Hepatocyte (in vitro differentiated cells): ENCODE measurements at regions not wholly inside any gene's neighbourhood (a gene's known extent, or its start where the extent isn't known, plus 50 kb on each side); places are given as distances from the start of the nearest gene placed in this dataset.

Experiments
- DNase-seq: peaks from one replicate; pipeline ENCODE4 v3.0.0-alpha.2; 2016; ENCODE audit warnings: low spot score
- H2AFZ ChIP-seq: fragments of 200-600 bp; sonication (generic); 2 replicates; pipeline ENCODE4 v1.6.0; 2016; ENCODE audit warnings: antibody characterized with exemption, mild to moderate bottlenecking
- H3K27ac ChIP-seq: fragments of 200-600 bp; sonication (generic); 2 replicates; pipeline ENCODE4 v1.5.1; 2016; ENCODE audit warnings: mild to moderate bottlenecking
- H3K27me3 ChIP-seq: fragments of 200-600 bp; sonication (generic); 2 replicates; pipeline ENCODE4 v1.6.1; 2016
- H3K36me3 ChIP-seq: fragments of 200-600 bp; sonication (generic); replicated peaks from 2 replicates; pipeline ENCODE4 v1.5.1; 2016; ENCODE audit warnings: low read depth; ENCODE audit not compliant: insufficient read depth
- H3K4me1 ChIP-seq: fragments of 200-600 bp; sonication (generic); 2 replicates; pipeline ENCODE4 v1.5.1; 2016; ENCODE audit warnings: mild to moderate bottlenecking, moderate library complexity; ENCODE audit not compliant: insufficient read depth
- H3K4me2 ChIP-seq: fragments of 200-600 bp; sonication (generic); 2 replicates; pipeline ENCODE4 v1.6.0; 2016
- H3K4me3 ChIP-seq: fragments of 200-600 bp; sonication (generic); 2 replicates; pipeline ENCODE4 v1.5.1; 2016; ENCODE audit warnings: mild to moderate bottlenecking
- H3K79me2 ChIP-seq: fragments of 200-600 bp; sonication (generic); 2 replicates; pipeline ENCODE4 v1.6.0; 2017; ENCODE audit warnings: mild to moderate bottlenecking
- H3K9me2 ChIP-seq: fragments of 200-600 bp; sonication (generic); replicated peaks from 2 replicates; pipeline ENCODE4 v1.6.0; 2017; ENCODE audit warnings: mild to moderate bottlenecking; ENCODE audit not compliant: insufficient read depth
- H3K9me3 ChIP-seq: fragments of 200-600 bp; sonication (generic); 2 replicates; pipeline ENCODE4 v1.5.1; 2016; ENCODE audit warnings: low read depth, mild to moderate bottlenecking
- H4K20me1 ChIP-seq: fragments of 200-600 bp; sonication (generic); 2 replicates; pipeline ENCODE4 v1.6.0; 2016; ENCODE audit warnings: mild to moderate bottlenecking; ENCODE audit not compliant: insufficient read depth, poor library complexity, severe bottlenecking
- CTCF ChIP-seq: fragments of 200-600 bp; sonication (generic); IDR thresholded peaks from 2 replicates; pipeline ENCODE4 v1.5.1; 2016; ENCODE audit warnings: antibody characterized with exemption, mild to moderate bottlenecking; ENCODE audit not compliant: poor library complexity
- EZH2 ChIP-seq: fragments of 200-600 bp; sonication (generic); IDR thresholded peaks from 2 replicates; pipeline ENCODE4 v1.6.1; 2016; ENCODE audit warnings: antibody characterized with exemption, mild to moderate bottlenecking, borderline replicate concordance
- EZH2phosphoT487 ChIP-seq: fragments of 200-600 bp; sonication (generic); IDR thresholded peaks from one replicate; pipeline ENCODE4 v1.6.1; 2018; ENCODE audit warnings: antibody characterized with exemption, mild to moderate bottlenecking, low read depth, moderate library complexity; ENCODE audit not compliant: unreplicated experiment, severe bottlenecking
- WGBS: methylation state at CpG from one replicate; pipeline ENCODE4 v1.1.6; 2016; ENCODE audit warnings: low lambda C conversion rate; ENCODE audit errors: missing lambda C conversion rate; 5-methylcytosine and 5-hydroxymethylcytosine counted together

GRCh38 chr2:122105171-122105876 is 349.9 kb downstream of the TSN start:
- no peaks in the 10 kb centered on the region for H3K9me3 ChIP-seq
- TF ChIP-seq EZH2phosphoT487 (no peak), CTCF (no peak), EZH2 (no peak)
- no peaks in the 10 kb centered on the region for H3K27me3 ChIP-seq
- H3K36me3 ChIP-seq = no peaks in the 10 kb centered on the region
- H4K20me1 ChIP-seq = no peaks in the 10 kb centered on the region
- DNase-seq = no peak
- no peak overlapping the region for H3K4me2 ChIP-seq
- no peak overlapping the region for H3K4me3 ChIP-seq
- H3K27ac ChIP-seq = no peak overlapping the region
- no peak overlapping the region for H2AFZ ChIP-seq
- H3K79me2 ChIP-seq = no peaks in the 10 kb centered on the region
- no peaks in the 10 kb centered on the region for H3K9me2 ChIP-seq
- 85% methylated on average over 2 of the region's 2 CpGs for WGBS
- no peaks in the 10 kb centered on the region for H3K4me1 ChIP-seq

GRCh38 chr2:122105877-122106206 is 350.4 kb downstream of the TSN start:
- Histone ChIP-seq H3K4me2 (no peak overlapping the region), H3K4me1 (no peaks in the 10 kb centered on the region), H3K36me3 (no peaks in the 10 kb centered on the region), H2AFZ (no peak overlapping the region), H3K27ac (no peak overlapping the region), H3K9me3 (no peaks in the 10 kb centered on the region), H3K4me3 (no peak overlapping the region), H4K20me1 (no peaks in the 10 kb centered on the region), H3K27me3 (no peaks in the 10 kb centered on the region), H3K9me2 (no peaks in the 10 kb centered on the region), H3K79me2 (no peaks in the 10 kb centered on the region)
- DNase-seq = no peak
- TF ChIP-seq EZH2 = no peak
- no peak for TF ChIP-seq EZH2phosphoT487
- no peak for TF ChIP-seq CTCF
- 34% methylated on average over 3 of the region's 3 CpGs for WGBS

GRCh38 chr2:122108186-122108585 is 352.7 kb downstream of the TSN start:
- Histone ChIP-seq H3K4me3 (no peak overlapping the region), H3K36me3 (no peaks in the 10 kb centered on the region), H3K4me2 (no peak overlapping the region), H3K27me3 (no peaks in the 10 kb centered on the region), H3K4me1 (no peaks in the 10 kb centered on the region), H3K9me2 (no peaks in the 10 kb centered on the region), H3K9me3 (no peaks in the 10 kb centered on the region), H2AFZ (no peak overlapping the region), H4K20me1 (no peaks in the 10 kb centered on the region), H3K79me2 (no peaks in the 10 kb centered on the region), H3K27ac (no peak overlapping the region)
- 65% methylated on average over 1 of the region's 1 CpG for WGBS
- DNase-seq = no peak
- TF ChIP-seq CTCF (no peak), EZH2 (no peak), EZH2phosphoT487 (no peak)
